GM10266 (cell line): ENCODE measurements at regions not wholly inside any gene's neighbourhood (a gene's known extent, or its start where the extent isn't known, plus 50 kb on each side); places are given as distances from the start of the nearest gene placed in this dataset.

Source experiments
- DNase-seq: peaks from one replicate; pipeline ENCODE4 v3.0.0; 2012; ENCODE audit errors: extremely low spot score
- TF ChIP-seq, protein P1 (sequence below): IDR thresholded peaks from 2 replicates; pipeline ENCODE4 v1.5.1; 2012; ENCODE audit warnings: mild to moderate bottlenecking, low read depth; ENCODE audit not compliant: control insufficient read depth, insufficient read depth; ENCODE audit errors: missing control alignments

DNA sequence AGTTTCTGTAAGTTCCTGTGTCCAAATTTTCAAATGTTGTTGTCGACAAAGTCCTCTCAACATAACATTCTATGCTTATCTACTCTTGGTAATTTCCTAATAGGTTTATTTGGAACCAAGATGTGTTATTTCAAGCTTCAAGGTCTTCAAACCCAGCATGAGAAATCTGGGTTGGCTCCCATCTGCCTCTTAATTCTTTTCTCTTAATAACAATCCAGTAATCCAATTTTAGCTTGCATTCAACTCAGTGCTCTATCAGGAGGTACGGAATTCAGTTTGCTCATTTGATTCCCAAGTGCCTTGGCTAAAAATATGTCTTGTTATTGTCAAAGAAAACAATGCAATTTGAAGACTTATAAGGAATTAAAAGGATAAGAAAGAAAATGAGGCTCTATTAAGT, 235.5 kb upstream of the MID1 start:
- no peak for DNase-seq
- TF ChIP-seq, protein P1, sequence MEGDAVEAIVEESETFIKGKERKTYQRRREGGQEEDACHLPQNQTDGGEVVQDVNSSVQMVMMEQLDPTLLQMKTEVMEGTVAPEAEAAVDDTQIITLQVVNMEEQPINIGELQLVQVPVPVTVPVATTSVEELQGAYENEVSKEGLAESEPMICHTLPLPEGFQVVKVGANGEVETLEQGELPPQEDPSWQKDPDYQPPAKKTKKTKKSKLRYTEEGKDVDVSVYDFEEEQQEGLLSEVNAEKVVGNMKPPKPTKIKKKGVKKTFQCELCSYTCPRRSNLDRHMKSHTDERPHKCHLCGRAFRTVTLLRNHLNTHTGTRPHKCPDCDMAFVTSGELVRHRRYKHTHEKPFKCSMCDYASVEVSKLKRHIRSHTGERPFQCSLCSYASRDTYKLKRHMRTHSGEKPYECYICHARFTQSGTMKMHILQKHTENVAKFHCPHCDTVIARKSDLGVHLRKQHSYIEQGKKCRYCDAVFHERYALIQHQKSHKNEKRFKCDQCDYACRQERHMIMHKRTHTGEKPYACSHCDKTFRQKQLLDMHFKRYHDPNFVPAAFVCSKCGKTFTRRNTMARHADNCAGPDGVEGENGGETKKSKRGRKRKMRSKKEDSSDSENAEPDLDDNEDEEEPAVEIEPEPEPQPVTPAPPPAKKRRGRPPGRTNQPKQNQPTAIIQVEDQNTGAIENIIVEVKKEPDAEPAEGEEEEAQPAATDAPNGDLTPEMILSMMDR, result no peak

DNA sequence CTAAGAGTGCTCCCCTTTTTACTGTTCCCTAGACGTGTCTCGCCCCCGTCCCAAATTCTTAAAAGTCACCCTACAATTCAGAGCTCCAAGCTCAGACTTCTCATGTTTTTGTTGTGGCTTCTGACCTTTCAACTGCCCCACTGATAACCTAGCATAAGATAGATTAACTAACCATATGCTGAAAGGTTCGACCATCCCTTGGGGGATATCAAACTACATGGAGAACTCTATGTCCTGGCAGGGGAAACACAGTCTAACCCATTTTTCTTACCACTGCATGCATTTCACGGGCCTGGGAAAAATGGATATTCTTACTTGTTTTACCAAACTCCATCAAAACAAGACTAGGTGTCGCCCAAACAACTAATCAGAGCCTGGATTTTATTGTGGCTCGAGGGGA, 236.4 kb upstream of the MID1 start:
- TF ChIP-seq, protein P1, result no peak
- no peak for DNase-seq

DNA sequence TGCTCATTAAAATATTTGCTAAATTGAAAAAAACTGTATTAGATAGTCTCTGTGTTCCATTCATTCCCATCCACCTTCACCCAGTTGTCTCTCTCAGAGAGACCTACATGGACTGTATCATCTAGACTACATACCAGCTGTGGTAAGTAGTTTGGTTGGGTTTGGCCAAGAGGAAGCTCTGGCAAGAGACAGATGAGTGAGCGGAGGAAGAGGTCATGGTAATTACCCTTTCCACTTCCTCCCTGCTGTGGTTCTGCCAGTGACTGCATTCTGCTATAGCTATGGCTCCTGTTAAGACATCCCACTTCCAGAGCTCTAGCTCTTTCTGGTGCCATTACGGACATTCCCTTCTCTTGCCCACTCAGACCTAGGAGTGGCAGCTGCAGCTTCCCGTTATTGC, 239.0 kb upstream of the MID1 start:
- TF ChIP-seq, protein P1, result no peak

DNA sequence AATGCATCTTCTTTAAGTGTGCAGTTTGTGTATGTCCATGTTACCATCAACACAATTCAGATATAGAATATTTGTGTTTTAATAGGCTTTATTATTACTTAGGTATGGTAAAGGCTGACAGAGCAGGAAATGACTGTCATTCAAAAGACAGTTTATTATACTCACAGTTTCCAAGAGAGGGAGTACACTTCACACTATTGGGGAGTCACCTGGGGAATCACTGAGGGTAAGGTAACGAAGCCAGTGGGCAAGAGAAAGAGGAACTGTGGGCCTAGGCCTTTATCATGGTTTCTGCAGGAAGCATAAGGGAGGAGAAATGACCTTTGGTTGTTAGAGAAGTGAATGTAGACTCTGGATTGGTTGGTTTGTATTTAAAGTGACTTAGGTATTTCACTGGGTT, 235.1 kb upstream of the HCCS start:
- no peak for DNase-seq
- TF ChIP-seq, protein P1, result no peak

More for the DNA sequence above, 239.0 kb upstream of the MID1 start:
- no peak for DNase-seq

DNA sequence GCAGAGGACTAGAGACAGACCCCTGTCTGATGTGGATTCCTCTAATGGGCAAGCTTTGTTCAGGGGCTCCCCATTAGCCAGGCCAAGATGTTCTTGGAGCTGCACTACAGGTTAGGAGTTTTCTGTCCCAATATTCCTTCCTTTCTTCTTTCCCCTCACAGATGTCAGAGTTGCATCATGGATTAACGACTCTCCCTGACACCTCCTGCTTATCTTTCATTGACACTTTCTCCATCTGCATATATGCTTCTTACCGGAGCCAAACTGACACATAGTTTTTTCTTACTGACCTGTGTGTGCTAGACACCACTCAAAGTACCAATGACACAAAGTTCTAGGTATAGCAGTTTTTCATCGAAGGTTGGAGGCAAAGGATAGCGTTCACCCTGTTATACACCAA, 228.6 kb upstream of the HCCS start:
- TF ChIP-seq, protein P1, result no peak
- no peak for DNase-seq

DNA sequence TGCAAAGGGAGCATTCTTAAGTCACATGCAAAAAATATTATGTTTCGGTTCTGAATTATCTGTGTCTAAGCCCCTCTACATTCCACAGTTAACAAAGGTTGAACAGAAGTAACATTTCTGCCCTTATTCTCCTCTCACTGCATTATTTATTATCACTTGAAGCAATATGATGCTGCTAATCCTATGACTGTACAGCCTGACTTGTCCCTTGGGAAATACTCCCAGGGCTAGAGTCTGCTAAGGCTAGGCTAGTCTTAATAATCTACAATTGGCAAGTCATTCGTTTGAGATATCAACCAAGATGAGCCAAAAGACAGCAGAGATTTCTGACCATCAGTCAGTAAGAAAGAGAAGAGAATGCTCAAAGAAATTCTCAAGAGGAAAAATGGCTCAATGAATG, 226.9 kb upstream of the HCCS start:
- TF ChIP-seq, protein P1, result no peak
- no peak for DNase-seq

DNA sequence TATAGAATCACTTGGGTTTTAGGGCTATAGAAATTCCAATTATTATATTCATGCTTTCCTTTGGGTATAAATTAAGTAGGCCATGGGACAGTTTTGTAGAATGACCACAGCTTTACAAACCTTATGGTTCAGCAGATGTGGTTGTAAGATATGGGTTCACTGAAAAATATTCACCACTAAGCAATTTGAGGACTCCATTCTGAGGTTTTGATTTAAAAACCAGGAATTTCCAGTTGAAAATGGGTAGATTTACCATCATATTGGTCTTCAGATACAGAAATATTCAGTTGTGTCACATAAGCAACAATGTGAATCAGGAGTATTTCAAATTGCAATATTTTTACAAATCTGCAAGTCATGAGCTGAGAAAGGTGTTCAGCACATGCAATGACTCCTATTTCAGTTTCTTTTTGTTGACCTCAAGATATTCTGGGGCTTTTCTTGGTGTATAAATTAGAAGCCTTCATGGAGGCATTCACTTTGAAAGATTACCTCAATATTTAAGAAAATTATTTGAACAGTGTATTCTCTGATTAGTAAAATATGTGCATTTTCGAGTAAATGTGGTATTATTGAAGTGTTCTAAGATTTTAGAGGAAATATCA, 218.4 kb upstream of the HCCS start:
- TF ChIP-seq, protein P1, result no peak
- no peak for DNase-seq
